HG02884 (cell line): ENCODE measurements at regions not wholly inside any gene's neighbourhood (a gene's known extent, or its start where the extent isn't known, plus 50 kb on each side); places are given as distances from the start of the nearest gene placed in this dataset.

Experiments
- ATAC-seq: cut with Tn5 transposase; IDR thresholded peaks from one replicate; pipeline ENCODE4 v1.9.1; 2021; ENCODE audit warnings: mild to moderate bottlenecking, moderate library complexity; ENCODE audit not compliant: unreplicated experiment

DNA sequence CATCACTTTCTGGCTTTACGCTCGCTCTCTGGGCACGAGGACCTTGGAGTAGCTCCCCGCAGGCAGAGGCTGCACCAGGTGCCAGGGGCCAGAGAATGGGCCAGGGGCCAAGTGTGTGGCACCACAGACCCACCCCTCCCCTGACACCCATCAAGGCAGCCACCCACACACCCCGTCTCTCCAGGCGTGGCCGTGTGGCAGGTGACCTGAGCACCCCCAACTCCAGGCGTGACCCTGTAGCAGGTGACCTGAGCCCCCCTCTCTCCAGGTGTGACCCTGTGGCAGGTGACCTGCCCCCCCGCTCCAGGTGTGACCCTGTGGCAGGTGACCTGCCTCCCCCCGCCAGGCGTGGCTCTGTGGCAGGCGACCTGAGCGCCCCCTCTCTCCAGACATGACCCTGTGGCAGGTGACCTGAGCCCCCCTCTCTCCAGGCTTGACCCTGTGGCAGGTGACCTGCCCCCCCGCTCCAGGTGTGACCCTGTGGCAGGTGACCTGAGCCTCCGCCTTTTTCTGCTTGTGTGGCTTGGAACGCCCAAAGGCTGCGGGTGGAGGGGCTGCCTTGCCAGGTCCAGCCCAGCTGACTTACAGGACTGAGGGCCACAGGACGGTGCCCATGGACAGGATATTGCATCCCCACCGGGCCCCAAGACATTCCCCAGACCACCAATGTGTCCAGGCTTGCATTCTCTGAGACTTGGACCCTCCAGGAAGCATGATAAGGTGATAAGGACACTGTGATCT, 667.2 kb downstream of the BRD1 start:
- ATAC-seq = no peak

DNA sequence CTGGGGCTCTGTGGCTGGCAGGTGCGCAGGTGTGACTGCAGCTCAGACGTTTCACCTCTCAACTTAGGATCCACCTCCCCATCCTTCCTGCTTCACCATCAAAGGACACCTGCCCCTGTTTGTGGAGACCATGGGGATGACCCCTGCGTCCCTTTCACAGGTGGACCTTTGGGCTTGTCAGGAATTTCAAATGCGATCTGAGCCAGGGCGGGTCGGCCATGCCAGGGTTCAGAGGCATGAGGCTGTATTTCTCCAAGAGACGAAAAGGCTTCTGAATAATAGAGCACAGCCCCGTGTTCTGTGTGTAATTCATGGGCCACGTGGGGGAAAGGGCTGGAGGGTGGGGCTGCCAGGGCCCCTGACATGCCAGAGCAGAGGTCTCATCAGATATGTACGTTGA, 668.0 kb downstream of the BRD1 start:
- no peak for ATAC-seq

DNA sequence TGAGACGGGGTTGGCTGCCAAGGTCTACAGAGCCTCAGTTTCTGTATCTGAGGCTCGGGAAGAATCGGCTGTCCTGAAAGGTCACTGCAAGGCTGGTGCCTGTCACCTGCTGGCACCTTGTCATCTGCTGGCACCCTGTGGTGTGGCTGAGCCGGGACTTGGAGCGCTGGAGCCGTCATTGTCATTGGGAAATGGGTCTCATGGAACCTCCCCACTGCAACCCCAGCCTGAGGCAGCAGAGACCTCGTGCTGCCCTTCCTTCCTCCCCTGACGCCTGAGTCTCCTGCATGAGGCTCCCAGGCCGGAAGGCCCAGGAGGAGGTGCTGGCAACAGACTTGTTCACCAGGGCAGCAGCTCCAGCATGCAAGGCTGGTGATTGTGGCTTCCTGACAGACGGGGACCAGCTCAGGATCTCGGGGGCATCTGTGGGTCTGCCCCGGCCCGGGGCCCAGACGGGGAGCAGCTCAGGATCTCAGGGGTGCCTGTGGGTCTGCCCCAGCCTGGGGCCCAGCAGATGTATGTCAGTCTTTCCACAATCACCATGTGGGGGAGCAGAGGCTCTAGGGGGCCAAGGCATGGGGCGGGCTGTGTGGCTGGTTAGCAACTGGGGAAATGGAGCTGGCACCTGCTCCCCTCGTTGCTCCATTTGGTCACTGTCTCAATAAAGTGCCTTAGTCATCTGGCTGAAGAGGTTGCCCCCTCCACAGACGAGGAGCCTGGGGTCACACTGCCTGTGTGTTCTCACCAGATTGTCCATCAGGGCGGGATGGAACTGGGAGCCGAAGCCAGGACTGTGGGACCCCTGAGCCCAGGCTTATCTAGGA, 668.7 kb downstream of the BRD1 start:
- ATAC-seq = no peak

DNA sequence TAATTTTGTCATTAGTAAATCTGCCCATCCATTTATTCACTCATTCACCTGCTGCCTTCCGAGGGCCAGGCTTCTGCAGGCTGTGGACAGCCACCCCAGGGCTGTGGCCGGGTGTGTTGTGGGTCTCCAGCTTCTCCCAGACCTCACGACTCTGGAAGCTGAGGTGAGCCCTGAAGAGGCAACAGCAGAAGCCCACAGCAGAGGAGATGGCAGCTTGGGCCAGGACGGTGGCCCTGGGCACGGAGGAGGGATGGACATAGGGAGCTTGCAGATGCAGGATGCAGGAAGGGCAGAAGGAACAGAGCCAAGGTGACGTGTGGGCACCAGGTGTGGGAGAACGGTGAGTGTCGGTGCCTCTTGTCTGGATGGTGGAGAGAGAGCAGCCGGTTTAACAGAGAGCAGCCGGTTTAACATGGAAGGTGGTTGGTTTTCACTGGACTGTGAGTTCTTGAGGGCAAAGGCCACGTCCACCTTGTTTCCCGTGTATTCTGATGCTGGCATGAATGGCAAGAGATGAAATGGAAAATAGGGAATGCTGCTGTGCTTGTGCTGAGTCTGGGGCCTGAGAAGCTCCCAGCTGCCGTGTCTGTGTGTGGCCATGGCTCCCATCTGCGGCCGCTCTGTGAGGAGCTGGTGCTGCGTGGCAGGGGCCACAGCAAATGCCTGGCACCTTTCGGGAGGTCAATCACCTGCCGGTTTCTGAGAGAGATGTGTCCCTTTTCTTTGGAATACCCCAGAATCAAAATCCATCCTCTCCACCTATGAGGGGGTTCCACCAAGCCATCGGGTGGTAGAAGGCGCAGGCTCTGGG, 669.9 kb downstream of the BRD1 start:
- ATAC-seq = no peak

DNA sequence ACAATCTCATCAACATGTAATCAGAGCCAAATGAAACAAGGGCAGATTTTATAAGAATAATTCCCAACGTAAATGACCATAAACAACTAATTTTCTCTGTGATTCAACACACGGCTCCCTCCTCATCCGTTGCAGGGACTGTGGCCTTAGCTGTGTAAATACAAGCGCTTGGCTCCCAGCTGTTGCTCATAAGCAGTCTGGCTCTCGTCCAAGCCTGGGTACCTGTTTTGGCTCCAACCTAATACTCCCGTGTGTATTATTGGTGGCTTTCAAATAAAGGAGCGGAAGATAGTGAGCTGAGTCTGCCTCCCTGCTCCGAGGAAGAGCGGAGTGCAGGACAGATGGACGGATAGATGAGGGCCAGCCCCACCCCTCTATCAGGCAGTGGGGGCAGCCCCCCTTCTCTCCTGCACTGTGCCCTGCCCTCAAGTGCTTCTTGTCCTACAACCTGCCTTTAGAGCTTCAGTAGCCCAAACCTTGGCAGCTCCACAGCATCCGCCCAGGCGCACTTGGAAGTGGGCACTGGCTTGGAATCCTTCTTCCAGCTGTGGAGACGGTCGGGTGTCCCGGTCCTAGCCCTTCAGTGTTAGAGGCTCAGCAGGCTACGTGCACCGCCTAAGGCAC, 670.9 kb downstream of the BRD1 start:
- no peak for ATAC-seq

DNA sequence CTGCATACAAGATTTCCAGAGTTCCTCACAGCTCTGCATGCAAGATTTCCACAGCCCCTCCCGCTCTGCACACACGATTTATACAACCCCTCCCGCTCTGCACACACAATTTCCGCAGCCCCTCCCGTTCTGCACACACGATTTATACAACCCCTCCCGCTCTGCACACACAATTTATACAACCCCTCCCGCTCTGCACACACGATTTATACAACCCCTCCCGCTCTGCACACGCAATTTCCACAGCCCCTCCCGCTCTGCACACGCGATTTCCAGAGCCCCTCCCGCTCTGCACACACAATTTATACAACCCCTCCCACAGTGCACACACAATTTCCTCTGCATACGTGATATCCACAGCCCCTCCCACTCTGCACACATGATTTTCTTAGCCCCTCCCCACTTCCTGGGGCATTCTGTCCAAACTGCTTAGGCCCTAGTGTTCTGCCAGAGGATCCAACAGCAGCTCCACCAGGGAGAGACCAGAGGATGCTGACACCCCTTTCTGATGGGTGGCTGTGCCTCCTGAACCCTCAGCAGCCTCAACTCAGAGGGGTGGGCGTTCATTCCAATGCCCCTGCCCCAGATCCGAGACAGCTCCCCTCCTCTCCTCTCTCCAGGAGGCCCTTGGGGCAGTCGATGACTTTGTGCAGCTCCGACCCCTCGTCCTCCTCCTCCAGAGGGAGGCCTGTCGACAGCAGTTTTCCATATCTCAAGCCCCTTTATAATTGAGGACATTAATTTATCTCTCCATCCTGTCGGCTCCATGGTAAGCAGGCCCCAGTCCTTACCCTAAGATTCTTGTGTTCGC, 671.7 kb downstream of the BRD1 start:
- no peak for ATAC-seq

DNA sequence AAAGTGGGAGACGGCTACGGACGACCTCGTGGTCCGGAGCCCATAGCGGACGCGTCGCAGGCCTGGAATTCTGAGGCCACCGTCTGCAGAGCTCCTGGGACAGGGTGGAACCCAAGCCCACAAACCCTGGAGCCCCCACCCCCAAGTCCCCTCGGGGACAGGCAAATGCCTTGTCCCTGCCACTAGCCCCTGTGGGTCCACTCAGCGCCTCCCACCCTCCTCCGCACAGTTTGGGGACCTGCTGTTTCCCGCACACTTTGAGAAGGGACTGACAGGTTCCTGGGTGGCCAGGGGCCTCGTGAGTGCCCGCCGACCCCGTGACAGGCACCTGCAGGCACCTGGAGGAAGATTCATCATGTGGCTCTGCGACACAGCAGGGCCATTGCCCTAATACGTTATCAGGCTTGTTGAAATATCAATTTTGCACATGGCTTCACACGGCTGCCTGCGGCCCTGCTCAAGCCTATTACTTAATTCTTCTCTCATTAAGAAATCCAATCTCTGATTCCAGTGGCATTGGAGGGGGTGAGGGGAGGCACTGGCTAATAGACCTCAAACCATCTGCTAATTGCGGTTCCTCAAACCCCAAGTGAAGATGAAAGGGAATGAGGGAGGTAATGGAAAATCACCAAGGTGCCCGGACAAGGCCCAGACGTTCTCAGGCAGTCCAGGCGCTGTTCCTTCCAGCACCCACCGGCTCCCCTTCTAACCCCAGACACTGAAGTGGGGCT, 672.5 kb downstream of the BRD1 start:
- no peak for ATAC-seq

DNA sequence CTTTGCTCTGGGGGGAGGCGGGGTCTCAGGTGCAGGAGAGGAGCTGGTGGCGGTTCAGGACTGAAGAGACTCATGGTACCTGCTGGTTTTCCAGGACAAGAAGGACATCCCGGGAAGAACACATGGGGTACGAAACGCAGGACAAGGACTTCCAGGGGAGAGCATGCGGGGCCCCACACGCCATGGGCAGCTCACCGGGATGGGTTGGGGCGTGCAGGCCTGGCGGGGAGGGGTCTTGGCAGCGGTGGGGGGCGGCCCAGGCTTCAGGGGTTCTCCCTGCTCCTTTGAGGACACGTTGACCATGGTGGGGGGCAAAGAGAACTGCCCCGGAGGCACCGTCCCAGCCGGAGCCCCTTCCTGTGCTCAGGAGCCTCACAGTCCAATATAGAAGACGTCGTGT, 673.2 kb downstream of the BRD1 start:
- ATAC-seq = no peak

DNA sequence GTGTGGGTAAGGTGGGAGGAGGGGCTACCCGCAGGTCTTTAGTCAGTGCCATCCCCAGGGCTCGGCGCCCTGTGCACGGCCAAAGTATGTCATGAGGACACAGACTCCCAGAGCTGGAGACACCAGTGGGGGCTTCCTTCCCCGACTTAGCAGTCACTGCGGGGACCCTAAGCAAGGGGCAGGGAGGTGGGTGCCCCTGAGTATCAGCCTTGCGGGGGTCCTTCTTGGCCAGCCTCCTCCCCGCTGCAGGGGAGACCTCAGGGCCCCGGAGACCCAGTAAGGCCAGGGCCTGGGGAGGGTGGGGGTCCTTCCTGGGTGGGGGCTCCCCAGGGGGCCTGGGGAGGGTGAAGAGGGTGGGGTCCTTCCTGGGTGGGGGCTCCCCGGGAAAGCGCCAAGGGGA, 673.8 kb downstream of the BRD1 start:
- ATAC-seq = no peak

DNA sequence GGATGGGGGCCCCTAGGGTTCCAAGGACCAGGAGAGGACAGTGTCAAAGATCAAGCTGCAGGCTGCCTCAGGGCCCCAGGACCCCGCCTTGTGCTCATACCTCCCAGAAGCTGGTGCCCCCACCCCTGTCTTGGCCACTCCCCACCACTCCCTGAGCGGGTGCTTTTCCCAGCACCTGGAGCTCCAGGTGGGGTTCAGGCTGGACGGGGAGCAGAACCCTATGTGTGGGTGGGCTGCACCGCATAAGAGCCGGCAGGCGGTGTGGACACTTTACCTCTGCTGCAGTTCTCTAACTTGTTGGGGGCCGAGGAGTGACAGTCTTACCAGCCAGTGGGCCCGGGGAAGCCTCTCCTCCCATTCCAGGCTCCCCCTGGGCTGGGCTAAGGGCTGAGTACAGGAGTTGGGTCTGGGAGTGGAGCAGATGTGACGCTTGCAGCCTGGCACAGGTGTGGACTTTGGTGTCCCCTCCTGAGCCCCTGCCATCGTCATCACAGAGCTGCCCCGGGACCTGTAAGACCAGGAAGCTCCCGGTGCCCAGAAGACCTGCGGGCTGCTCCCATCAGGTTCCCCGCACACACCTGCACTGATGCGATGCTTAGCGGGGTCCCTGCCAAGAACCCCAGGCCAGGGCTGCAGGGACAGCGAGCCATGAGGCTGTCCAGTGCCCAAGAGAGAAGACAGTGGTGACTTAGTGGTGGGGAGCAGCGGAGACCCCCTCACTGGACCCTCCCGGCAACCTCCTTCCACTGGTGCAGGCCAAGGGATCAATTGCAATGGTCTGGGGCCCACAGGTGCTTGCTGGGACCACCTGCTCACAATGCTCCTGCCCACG, 674.5 kb downstream of the BRD1 start:
- no peak for ATAC-seq

DNA sequence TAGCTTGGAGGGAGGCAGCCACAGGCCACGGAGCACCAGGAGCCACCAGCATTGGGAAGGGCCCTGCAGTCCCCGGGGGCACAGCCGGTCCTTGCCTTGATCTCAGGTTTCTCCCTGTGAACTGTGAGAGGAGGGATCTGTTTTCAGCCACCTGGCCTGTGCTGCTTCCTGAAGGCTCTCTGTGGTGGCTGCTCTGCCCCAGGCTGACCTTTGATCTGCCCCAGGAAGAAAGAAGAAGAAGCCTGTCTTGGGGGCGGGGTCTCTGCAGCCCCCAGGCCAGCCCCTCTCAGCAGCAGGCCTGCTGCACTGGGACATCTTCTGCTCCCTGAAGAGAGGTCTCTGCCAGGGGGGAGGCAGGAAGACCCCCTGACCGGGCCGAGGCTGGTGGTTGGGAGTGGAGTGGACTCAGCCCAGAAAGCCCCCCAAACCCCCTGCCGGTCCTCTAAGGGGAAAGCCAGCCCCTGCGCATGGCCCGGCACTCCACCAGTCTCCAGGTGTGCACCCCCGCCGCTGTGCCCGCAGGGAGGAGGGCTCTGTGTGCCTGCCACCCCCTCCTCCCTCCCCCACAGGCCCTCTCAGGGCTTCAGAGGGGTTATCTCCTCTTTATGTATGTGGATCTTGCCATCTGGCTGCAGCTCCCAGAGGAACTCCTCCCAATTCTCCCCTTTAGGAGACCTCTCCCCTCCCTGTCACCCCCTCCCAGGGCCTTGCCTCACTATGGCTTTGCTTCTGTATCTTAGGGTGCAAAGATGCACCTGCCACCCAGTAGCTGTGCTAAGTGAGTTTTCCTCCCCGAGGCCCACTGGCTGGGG, 675.3 kb downstream of the BRD1 start:
- ATAC-seq = no peak

DNA sequence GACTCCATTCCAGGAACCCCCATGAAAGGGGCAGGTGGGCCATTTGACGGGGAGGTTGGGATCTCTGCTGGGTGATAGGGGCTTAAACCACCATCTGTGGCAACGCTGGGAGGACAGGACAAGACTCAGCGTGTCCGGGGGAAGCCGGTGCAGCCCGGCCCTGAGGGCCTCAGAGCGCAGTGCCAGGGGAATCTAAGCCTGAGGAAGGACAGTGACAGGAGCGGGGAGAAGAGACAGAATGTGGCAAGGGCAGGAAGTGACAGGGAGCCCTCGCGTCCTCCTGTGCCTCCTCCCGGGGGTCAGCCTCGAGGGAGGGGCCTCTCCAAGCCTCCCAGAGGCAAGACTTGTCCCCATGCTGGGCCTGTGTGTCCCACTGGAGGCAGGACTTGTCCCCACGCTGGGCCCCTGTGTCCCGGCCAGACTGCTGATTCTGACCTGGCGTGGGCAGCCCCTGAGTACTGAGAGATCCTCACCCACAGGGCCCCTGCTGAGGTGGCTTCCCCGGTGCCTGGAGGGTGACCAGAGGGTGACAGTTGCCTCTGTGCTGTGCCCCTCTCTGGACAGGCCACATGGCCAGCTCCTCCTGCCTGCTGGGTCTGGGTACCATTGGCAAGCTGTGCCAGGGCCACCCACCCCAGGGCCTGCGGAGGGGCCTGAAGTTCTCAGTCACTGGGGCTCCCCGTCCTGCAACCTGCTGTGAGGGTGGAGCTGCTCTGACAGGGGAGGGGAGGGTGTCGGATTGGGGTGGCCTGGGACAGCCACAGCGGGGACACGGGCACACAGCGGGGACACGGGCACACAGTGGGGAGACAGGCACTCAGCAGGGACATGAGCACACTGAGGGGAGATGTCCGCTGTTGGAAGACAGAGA, 676.2 kb downstream of the BRD1 start:
- no peak for ATAC-seq

DNA sequence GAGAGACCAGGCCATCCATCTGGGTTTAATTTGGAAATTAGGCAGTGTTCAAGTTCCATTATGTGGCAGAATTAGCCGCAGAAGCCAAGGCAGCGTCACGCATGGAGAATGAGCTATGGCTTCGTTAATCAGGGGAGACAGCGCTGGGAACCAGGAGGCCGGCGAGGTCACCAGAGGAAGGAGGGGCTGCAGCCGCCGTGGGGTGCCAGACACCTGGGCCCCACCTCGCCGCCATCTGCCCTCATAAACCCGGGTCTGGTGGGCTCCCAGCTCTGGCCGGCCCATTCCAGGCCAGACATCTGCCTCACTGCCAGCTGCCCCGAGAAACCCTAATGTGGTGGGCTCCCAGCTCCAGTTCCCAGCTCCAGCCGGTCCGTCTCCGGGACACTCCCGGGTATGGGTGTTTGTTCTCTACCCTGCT, 676.9 kb downstream of the BRD1 start:
- ATAC-seq = no peak

DNA sequence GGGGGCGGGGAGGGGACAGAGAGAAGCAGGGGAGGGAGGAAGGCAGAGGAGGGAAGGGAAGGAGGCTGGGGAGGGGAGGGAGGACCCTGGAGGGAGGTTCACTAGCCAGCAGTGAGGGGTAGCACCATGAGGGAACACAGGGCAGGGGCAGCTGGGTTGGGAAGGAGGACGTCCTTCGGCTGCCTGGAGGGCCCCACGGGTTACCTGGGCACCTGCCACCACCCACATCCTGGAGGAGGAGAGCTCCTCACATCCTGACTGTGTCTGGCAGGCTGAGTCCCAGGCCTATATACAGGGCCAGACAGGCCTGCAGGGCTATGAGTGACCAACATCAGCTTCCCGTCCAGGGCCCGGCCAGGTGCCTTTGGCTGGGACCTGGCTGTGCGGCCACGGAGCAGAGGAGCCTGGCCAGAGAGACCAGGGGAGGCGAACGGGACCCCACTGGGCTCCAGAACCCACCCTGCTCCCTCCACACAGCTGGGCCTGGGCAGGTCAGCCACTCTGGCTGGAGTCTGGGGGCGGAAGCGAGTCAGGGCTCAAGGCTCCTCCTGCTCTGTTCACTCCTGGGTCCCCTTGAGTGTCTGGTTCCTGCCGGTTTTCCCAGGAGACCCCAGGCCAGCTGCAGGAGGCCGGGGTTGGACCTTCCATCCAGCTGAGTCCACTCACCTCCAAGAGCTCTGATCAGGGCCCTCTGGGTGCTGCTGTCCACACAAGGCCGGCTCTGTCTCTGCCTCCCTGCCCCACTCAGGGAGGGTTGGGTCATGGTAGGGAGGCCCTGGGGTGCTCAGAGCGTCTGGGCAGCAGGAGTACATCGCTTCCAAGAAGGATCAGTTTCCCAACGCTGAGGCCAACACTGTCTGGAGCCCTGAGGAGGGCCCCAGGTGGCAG, 677.7 kb downstream of the BRD1 start:
- no peak for ATAC-seq

DNA sequence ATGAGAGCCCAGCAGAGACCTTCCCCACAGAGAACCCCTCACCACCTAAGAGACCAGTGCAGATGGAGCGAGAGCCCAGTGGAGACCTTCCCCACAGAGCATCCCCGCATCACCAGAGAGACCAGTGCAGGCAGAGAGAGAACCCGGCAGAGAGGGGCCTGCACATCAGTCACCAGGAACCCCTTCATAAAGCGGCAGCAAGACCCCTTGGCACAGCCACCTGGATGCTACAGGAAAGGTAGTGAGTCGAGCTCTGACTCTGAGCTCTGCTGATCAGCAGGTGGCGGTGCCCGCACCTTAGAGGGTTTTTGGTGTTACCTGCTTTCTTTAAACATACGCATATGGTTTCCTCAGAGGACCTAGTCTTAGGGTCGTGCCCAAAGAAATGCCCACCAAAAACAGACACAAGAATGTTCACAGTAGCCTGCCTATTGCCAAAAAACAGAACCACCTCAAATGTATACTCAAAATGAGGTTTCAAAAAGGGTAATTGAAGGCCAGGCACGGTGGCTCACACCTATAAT, 678.7 kb downstream of the BRD1 start:
- no peak for ATAC-seq
